HEK293 (cell line): ENCODE measurements at regions not wholly inside any gene's neighbourhood (a gene's known extent, or its start where the extent isn't known, plus 50 kb on each side); places are given as distances from the start of the nearest gene placed in this dataset.
A peak's percentile ranks its signal among the peaks of the same experiment; 100 is the strongest.

Experiments used
- CTCF ChIA-PET: fragments of 350-600 bp; formaldehyde crosslinking; extraction: SDS; loops from one replicate; lab custom pipeline; 2021; ENCODE audit warnings: antibody characterized with exemption; lab: Yijun Ruan, JAX
- POLR2A ChIA-PET: fragments of 300-600 bp; formaldehyde crosslinking; extraction: SDS; loops from one replicate; lab custom pipeline; 2020; ENCODE audit warnings: antibody characterized with exemption, inconsistent platforms; lab: Yijun Ruan, JAX
- H3K27ac ChIP-seq: fragments of 200-500 bp; sonication (Bioruptor generic); 2 replicates; pipeline ENCODE4 v1.5.1; 2014; ENCODE audit warnings: low read depth, low read length, control low read depth, inconsistent platforms; ENCODE audit errors: extremely low read depth
- H3K36me3 ChIP-seq, 2 experiments: fragments of 200-500 bp in 1 of 2; sonication (Bioruptor generic) in 1 of 2; 1 replicate in 1 of 2; 2 replicates in 1 of 2; pipeline ENCODE4 v1.5.1; 2014 to 2017; ENCODE audit warnings: inconsistent platforms in 2 of 2, low read length in 2 of 2; ENCODE audit not compliant: control insufficient read depth in 2 of 2, insufficient read depth in 1 of 2
- H3K4me1 ChIP-seq: fragments of 200-500 bp; sonication (Bioruptor generic); 2 replicates; pipeline ENCODE4 v1.5.1; 2014; ENCODE audit warnings: mild to moderate bottlenecking, low read length, inconsistent platforms; ENCODE audit not compliant: control insufficient read depth, insufficient read depth
- H3K4me3 ChIP-seq: 2 replicates; pipeline ENCODE4 v1.5.1; 2011; ENCODE audit warnings: low read depth, mild to moderate bottlenecking, control low read depth, low read length, moderate library complexity
- H3K9me3 ChIP-seq: fragments of 200-500 bp; sonication (Bioruptor generic); 2 replicates; pipeline ENCODE4 v1.5.1; 2014; ENCODE audit warnings: low read depth, low read length, inconsistent platforms; ENCODE audit not compliant: control insufficient read depth, insufficient read depth
- HOXA7 ChIP-seq: sonication (generic); formaldehyde crosslinking; IDR thresholded peaks from 2 replicates; pipeline ENCODE4 v1.8.1; 2022; ENCODE audit warnings: missing genetic modification reagents, borderline replicate concordance
- HOXD13 ChIP-seq: sonication (generic); formaldehyde crosslinking; IDR thresholded peaks from 2 replicates; pipeline ENCODE4 v1.8.0; 2022; ENCODE audit warnings: missing genetic modification reagents, borderline replicate concordance
- OSR2 ChIP-seq: fragments of 450-650 bp; formaldehyde crosslinking; IDR thresholded peaks from 2 replicates; pipeline ENCODE4 v1.5.1; 2016; ENCODE audit warnings: missing biosample characterization, missing genetic modification characterization
- REPIN1 ChIP-seq: fragments of 450-650 bp; formaldehyde crosslinking; IDR thresholded peaks from 2 replicates; pipeline ENCODE4 v1.5.1; 2017; ENCODE audit warnings: missing biosample characterization, missing genetic modification characterization, low read depth
- SCRT2 ChIP-seq: fragments of 450-650 bp; formaldehyde crosslinking; IDR thresholded peaks from 2 replicates; pipeline ENCODE4 v1.5.1; 2016; ENCODE audit warnings: missing biosample characterization, missing genetic modification characterization
- WT1 ChIP-seq: fragments of 450-650 bp; formaldehyde crosslinking; IDR thresholded peaks from 2 replicates; pipeline ENCODE4 v1.5.1; 2016; ENCODE audit warnings: missing biosample characterization, missing genetic modification characterization
- YY2 ChIP-seq: fragments of 450-650 bp; formaldehyde crosslinking; IDR thresholded peaks from 2 replicates; pipeline ENCODE4 v1.5.1; 2016; ENCODE audit warnings: missing biosample characterization, missing genetic modification characterization
- ZBTB17 ChIP-seq: fragments of 450-650 bp; formaldehyde crosslinking; IDR thresholded peaks from 2 replicates; pipeline ENCODE4 v1.5.1; 2016; ENCODE audit warnings: missing biosample characterization, missing genetic modification characterization
- ZBTB48 ChIP-seq: fragments of 450-650 bp; formaldehyde crosslinking; IDR thresholded peaks from 2 replicates; pipeline ENCODE4 v1.5.1; 2016; ENCODE audit warnings: missing biosample characterization, missing genetic modification characterization
- ZBTB7A ChIP-seq: fragments of 450-650 bp; formaldehyde crosslinking; IDR thresholded peaks from 2 replicates; pipeline ENCODE4 v1.5.1; 2016; ENCODE audit warnings: low read depth, missing biosample characterization, missing genetic modification characterization
- ZFHX2 ChIP-seq: fragments of 450-650 bp; formaldehyde crosslinking; conservative IDR thresholded peaks from 2 replicates; pipeline ENCODE4 v1.5.1; 2016; ENCODE audit warnings: missing biosample characterization, missing genetic modification characterization
- ZNF132 ChIP-seq: fragments of 450-650 bp; formaldehyde crosslinking; IDR thresholded peaks from 2 replicates; pipeline ENCODE4 v1.5.1; 2017; ENCODE audit warnings: missing biosample characterization, missing genetic modification characterization, borderline replicate concordance
- ZNF155 ChIP-seq: fragments of 450-650 bp; formaldehyde crosslinking; IDR thresholded peaks from 2 replicates; pipeline ENCODE4 v1.5.1; 2016; ENCODE audit warnings: missing biosample characterization, missing genetic modification characterization
- ZNF174 ChIP-seq: fragments of 450-650 bp; formaldehyde crosslinking; IDR thresholded peaks from 2 replicates; pipeline ENCODE4 v1.5.0; 2017; ENCODE audit warnings: missing biosample characterization, mild to moderate bottlenecking, missing genetic modification characterization
- ZNF239 ChIP-seq: fragments of 450-650 bp; formaldehyde crosslinking; IDR thresholded peaks from 2 replicates; pipeline ENCODE4 v1.5.1; 2016; ENCODE audit warnings: missing biosample characterization, missing genetic modification characterization
- ZNF521 ChIP-seq: fragments of 450-650 bp; formaldehyde crosslinking; IDR thresholded peaks from 2 replicates; pipeline ENCODE4 v1.5.1; 2017; ENCODE audit warnings: missing biosample characterization, mild to moderate bottlenecking, missing genetic modification characterization
- ZNF585B ChIP-seq: fragments of 450-650 bp; formaldehyde crosslinking; IDR thresholded peaks from 2 replicates; pipeline ENCODE4 v1.5.1; 2016; ENCODE audit warnings: missing biosample characterization, missing genetic modification characterization
- ZNF610 ChIP-seq: fragments of 450-650 bp; formaldehyde crosslinking; IDR thresholded peaks from 2 replicates; pipeline ENCODE4 v1.5.1; 2016; ENCODE audit warnings: missing biosample characterization, missing genetic modification characterization, borderline replicate concordance
- ZNF624 ChIP-seq: fragments of 450-650 bp; formaldehyde crosslinking; IDR thresholded peaks from 2 replicates; pipeline ENCODE4 v1.5.1; 2017; ENCODE audit warnings: missing biosample characterization, missing genetic modification characterization
- ZNF629 ChIP-seq: fragments of 450-650 bp; formaldehyde crosslinking; IDR thresholded peaks from 2 replicates; pipeline ENCODE4 v1.5.1; 2017; ENCODE audit warnings: missing biosample characterization, missing genetic modification characterization
- ZNF843 ChIP-seq: fragments of 450-650 bp; formaldehyde crosslinking; IDR thresholded peaks from 2 replicates; pipeline ENCODE4 v1.5.1; 2016; ENCODE audit warnings: missing biosample characterization, missing genetic modification characterization
- TF ChIP-seq, protein P1 (sequence below): fragments of 450-650 bp; formaldehyde crosslinking; IDR thresholded peaks from 2 replicates; pipeline ENCODE4 v1.5.1; 2017; ENCODE audit warnings: missing biosample characterization, missing genetic modification characterization
- TF ChIP-seq, protein P2 (sequence below): fragments of 450-650 bp; IDR thresholded peaks from 2 replicates; pipeline ENCODE4 v1.5.1; 2018; ENCODE audit warnings: missing biosample characterization, mild to moderate bottlenecking, missing genetic modification characterization
- TF ChIP-seq, protein P3 (sequence below): fragments of 450-650 bp; formaldehyde crosslinking; IDR thresholded peaks from 2 replicates; pipeline ENCODE4 v1.5.1; 2016; ENCODE audit warnings: missing biosample characterization, missing genetic modification characterization
- TF ChIP-seq, protein P4 (sequence below): fragments of 450-650 bp; formaldehyde crosslinking; IDR thresholded peaks from 2 replicates; pipeline ENCODE4 v1.5.1; 2016; ENCODE audit warnings: missing biosample characterization, missing genetic modification characterization

DNA sequence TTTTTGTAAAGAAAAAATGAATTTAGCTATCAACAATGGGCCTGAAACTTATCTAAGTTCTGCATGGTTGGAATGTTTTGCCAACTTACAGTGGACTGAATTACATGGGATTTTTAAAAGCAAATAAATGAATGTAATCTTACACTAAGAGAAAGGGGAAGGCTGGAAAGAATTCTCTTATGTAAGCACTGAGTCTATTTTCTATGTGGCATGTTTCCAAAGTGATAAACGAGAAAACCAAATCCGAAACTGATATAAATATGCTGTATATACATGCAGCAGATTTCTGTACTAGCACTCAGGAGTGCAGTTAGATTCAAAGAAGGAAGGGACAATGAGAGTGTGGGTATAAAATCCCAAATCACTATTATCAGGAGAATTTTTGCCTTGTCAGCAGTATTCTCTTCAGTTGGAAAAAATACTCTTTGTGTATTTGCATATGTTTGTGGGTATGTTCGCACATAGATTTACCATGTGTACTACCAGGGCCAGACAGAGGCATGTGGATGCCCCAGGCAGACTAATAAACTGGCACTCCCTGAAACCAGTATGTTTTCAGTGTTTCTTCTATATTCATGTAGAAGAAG lies 334.3 kb upstream of the SEMA3D start:
- no peaks in the 10 kb centered on the region for H3K36me3 ChIP-seq
- POLR2A ChIA-PET: no interaction called here
- no peaks in the 10 kb centered on the region for H3K9me3 ChIP-seq
- peak overlapping the region; percentile 35; the same call in 1 of the 2 replicates for H3K27ac ChIP-seq
- H3K4me3 ChIP-seq: no peak overlapping the region
- H3K4me1 ChIP-seq: peaks cover 17% of the 10 kb centered on the region
- TF ChIP-seq, protein P1, sequence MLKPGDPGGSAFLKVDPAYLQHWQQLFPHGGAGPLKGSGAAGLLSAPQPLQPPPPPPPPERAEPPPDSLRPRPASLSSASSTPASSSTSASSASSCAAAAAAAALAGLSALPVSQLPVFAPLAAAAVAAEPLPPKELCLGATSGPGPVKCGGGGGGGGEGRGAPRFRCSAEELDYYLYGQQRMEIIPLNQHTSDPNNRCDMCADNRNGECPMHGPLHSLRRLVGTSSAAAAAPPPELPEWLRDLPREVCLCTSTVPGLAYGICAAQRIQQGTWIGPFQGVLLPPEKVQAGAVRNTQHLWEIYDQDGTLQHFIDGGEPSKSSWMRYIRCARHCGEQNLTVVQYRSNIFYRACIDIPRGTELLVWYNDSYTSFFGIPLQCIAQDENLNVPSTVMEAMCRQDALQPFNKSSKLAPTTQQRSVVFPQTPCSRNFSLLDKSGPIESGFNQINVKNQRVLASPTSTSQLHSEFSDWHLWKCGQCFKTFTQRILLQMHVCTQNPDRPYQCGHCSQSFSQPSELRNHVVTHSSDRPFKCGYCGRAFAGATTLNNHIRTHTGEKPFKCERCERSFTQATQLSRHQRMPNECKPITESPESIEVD (tag by site-specific recombination): peak; percentile 60
- no peak for TF ChIP-seq ZNF239 (tag by site-specific recombination)
- peak; percentile 28; the same call in 1 of the 2 replicates for TF ChIP-seq WT1 (tag by site-specific recombination)
- no peak for TF ChIP-seq REPIN1 (tag by site-specific recombination)
- peak; percentile 31; the same call in 1 of the 2 replicates for TF ChIP-seq ZBTB17 (tag by site-specific recombination)
- TF ChIP-seq, all 188 proteins: peak for 3
- CTCF ChIA-PET: no interaction called here

DNA sequence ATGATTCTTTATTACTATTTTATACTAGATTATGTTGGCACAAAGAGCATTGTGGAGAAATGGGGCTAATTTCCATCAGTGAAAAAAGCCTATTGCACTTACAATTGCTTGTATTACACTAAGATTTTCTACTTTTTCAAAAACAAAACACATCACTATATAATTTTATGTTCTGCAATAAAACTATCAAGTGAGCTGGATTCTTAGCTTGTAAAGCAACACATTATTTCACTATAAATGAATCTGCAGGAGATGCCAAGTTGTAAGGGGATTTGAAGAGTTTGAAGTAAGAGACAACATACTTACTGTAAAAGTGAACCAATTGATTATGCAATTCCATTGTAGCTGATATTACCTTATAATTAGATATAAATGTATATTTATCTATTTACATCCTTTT lies 333.3 kb upstream of the SEMA3D start:
- Histone ChIP-seq H3K27ac (no peak overlapping the region), H3K36me3 (no peaks in the 10 kb centered on the region), H3K4me1 (peaks cover 17% of the 10 kb centered on the region), H3K4me3 (no peak overlapping the region), H3K9me3 (no peaks in the 10 kb centered on the region)
- CTCF ChIA-PET: no interaction called here
- POLR2A ChIA-PET: no interaction called here
- TF ChIP-seq WT1 (tag by site-specific recombination) (0 out of 2 replicates have a peak, but pooled peaks have one; percentile 24), ZBTB7A (tag by site-specific recombination) (no peak), ZNF174 (tag by site-specific recombination) (no peak), ZNF585B (no peak), OSR2 (tag by site-specific recombination) (0 out of 2 replicates have a peak, but pooled peaks have one; percentile 18), ZFHX2 (tag by site-specific recombination) (no peak), ZNF843 (tag by site-specific recombination) (0 out of 2 replicates have a peak, but pooled peaks have one; percentile 21), YY2 (tag by site-specific recombination) (no peak)
- TF ChIP-seq, protein P2, sequence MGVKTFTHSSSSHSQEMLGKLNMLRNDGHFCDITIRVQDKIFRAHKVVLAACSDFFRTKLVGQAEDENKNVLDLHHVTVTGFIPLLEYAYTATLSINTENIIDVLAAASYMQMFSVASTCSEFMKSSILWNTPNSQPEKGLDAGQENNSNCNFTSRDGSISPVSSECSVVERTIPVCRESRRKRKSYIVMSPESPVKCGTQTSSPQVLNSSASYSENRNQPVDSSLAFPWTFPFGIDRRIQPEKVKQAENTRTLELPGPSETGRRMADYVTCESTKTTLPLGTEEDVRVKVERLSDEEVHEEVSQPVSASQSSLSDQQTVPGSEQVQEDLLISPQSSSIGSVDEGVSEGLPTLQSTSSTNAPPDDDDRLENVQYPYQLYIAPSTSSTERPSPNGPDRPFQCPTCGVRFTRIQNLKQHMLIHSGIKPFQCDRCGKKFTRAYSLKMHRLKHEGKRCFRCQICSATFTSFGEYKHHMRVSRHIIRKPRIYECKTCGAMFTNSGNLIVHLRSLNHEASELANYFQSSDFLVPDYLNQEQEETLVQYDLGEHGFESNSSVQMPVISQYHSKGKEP (tag by site-specific recombination): peak; percentile 37; the same call in 1 of the 2 replicates
- TF ChIP-seq, protein P1 (tag by site-specific recombination): peak; percentile 85

DNA sequence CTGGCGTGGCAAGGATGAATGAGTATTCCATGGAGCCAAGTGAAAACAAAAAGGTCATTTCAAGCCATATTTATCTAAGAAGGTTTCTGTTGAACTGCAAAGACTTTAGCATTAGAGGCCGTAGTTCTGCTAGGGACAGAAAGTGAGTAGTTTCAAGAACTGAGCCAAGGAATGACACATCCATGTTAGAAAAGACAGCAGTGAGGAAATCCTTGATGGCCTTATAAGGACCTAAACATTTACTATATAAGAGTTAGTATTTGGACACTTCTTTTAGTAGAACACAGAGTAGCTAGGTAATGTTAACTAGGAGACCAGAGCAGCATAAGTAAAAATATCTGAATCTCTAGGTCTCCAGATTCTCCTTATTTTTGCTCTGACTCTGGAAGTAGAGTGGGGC lies 329.8 kb upstream of the SEMA3D start:
- POLR2A ChIA-PET: no interaction called here
- Histone ChIP-seq H3K27ac (no peak overlapping the region), H3K4me1 (peaks cover 15% of the 10 kb centered on the region), H3K36me3 (no peaks in the 10 kb centered on the region), H3K4me3 (no peak overlapping the region), H3K9me3 (no peaks in the 10 kb centered on the region)
- CTCF ChIA-PET: no interaction called here
- TF ChIP-seq ZBTB48 (tag by site-specific recombination) (no peak), ZNF629 (no peak), ZNF624 (tag by site-specific recombination) (no peak), ZNF132 (tag by site-specific recombination) (no peak), ZNF521 (tag by site-specific recombination) (no peak), SCRT2 (tag by site-specific recombination) (no peak), HOXA7 (CRISPR knock-in tag) (no peak), HOXD13 (CRISPR knock-in tag) (no peak), ZNF610 (no peak), ZNF155 (tag by site-specific recombination) (no peak)
- TF ChIP-seq, protein P3, sequence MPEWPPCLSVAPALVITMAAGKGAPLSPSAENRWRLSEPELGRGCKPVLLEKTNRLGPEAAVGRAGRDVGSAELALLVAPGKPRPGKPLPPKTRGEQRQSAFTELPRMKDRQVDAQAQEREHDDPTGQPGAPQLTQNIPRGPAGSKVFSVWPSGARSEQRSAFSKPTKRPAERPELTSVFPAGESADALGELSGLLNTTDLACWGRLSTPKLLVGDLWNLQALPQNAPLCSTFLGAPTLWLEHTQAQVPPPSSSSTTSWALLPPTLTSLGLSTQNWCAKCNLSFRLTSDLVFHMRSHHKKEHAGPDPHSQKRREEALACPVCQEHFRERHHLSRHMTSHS (tag by site-specific recombination): no peak
- TF ChIP-seq, protein P4, sequence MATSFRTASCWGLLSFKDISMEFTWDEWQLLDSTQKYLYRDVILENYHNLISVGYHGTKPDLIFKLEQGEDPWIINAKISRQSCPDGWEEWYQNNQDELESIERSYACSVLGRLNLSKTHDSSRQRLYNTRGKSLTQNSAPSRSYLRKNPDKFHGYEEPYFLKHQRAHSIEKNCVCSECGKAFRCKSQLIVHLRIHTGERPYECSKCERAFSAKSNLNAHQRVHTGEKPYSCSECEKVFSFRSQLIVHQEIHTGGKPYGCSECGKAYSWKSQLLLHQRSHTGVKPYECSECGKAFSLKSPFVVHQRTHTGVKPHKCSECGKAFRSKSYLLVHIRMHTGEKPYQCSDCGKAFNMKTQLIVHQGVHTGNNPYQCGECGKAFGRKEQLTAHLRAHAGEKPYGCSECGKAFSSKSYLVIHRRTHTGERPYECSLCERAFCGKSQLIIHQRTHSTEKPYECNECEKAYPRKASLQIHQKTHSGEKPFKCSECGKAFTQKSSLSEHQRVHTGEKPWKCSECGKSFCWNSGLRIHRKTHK (tag by site-specific recombination): no peak
